GM19324 (cell line): ENCODE measurements at regions not wholly inside any gene's neighbourhood (a gene's known extent, or its start where the extent isn't known, plus 50 kb on each side); places are given as distances from the start of the nearest gene placed in this dataset.
"Not testable (repeated sequence)": the region's sequence is repeated elsewhere in the genome, so short reads cannot be mapped to it uniquely, and the experiment has no call there.

ENCODE experiments used
- ATAC-seq: cut with Tn5 transposase; IDR thresholded peaks from one replicate; pipeline ENCODE4 v1.9.1; 2021; ENCODE audit warnings: mild to moderate bottlenecking, moderate library complexity; ENCODE audit not compliant: unreplicated experiment, low FRiP score

GRCh38 chr7:65613644-65614289, 240.1 kb downstream of the ZNF92 start:
- ATAC-seq = not testable (repeated sequence)

- ATAC-seq = not testable (repeated sequence)
Observed at GRCh38 chr7:65616111-65616510, 242.5 kb downstream of the ZNF92 start.

DNA sequence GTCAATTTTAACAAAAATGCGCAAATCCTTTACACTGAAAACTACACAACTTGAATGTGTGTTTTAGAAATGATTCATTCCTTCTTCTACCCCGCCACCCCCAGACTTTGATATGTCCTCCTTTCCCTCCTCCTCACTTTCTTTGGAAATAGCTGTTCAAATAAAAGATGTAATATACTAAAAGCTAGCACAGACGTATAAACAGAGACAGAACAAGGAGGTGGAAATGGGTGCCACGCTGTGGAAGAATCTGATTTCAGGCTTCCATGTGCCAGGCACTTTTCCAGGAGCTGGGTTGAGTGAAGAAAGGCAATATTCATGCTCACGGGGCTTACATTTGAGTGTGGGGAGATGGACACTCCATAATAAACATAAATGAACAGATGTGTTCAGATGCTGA, 246.6 kb downstream of the ZNF92 start:
- not testable (repeated sequence) for ATAC-seq

GRCh38 chr7:65621580-65622201, 248.0 kb downstream of the ZNF92 start:
- peak; percentile 59 for ATAC-seq

- ATAC-seq = not testable (repeated sequence)
Observed at GRCh38 chr7:65631236-65631635, 241.6 kb upstream of the VKORC1L1 start.

- not testable (repeated sequence) for ATAC-seq
Observed at GRCh38 chr7:65633587-65634404, 239.1 kb upstream of the VKORC1L1 start.

- not testable (repeated sequence) for ATAC-seq
Observed at GRCh38 chr7:65638918-65639317, 234.0 kb upstream of the VKORC1L1 start.

- ATAC-seq = not testable (repeated sequence)
Observed at GRCh38 chr7:65639717-65640116, 233.2 kb upstream of the VKORC1L1 start.

DNA sequence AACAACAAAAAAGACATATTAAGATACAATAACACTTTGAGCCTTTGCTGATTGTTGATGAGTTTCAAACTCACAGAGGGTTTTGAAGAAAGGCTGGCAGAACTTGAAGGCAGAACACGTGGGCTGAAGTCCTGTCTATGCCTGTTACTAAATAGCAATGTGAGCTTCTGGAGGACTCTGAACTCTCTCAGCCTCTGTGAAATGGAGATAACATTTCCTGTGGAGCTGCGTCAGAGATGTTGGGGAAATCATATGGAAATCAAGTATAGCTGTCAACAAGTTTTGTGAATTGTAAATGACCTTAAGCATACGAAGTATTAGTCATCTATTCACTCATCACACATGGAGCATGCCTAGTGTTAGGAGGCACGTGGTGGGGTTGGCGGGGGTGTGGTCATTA, 229.4 kb upstream of the VKORC1L1 start:
- ATAC-seq = not testable (repeated sequence)

DNA sequence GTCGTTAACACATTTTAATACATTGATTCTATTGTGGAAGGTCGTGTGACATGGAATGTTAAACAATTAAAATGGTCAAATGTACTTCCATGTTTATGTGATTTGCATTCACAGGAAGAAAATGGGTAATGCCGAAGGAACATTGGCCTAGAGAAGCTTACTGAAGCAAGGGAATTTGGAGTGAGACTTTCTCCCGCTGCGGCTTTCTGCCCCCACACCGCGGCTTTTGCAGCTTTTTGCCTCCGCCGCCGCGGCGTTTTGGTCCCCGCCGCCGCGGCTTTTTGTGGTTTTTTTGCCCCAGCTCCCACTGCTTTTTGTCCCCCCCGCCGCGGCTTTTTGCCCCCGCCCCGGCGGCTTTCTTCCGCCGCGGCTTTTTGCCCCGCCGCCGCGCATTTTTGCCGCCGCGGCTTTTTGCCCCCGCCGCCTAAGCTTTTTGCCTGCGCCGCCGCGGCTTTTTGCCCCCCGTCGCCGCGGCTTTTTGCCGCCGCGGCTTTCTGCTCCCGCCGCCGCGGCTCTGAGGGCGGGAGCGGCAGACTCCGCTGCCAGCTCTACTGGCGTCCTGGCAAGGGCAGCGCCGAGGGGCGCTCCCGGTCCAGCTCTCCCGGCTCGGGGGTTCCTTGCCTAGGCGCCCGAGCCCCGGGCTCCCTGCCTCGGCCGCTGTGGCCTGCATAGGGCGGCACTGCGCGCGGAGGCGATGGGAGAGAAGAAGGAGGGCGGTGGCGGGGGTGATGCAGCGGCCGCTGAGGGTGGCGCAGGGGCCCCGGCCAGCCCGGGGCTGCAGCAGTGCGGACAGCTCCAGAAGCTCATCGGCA, 225.5 kb upstream of the VKORC1L1 start:
- not testable (repeated sequence) for ATAC-seq

GRCh38 chr7:65651174-65651573, 221.7 kb upstream of the VKORC1L1 start:
- ATAC-seq = not testable (repeated sequence)

GRCh38 chr7:65651826-65652592, 220.9 kb upstream of the VKORC1L1 start:
- ATAC-seq = not testable (repeated sequence)

GRCh38 chr7:65652669-65653068, 220.2 kb upstream of the VKORC1L1 start:
- ATAC-seq = not testable (repeated sequence)

GRCh38 chr7:65656494-65657188, 216.2 kb upstream of the VKORC1L1 start:
- not testable (repeated sequence) for ATAC-seq

DNA sequence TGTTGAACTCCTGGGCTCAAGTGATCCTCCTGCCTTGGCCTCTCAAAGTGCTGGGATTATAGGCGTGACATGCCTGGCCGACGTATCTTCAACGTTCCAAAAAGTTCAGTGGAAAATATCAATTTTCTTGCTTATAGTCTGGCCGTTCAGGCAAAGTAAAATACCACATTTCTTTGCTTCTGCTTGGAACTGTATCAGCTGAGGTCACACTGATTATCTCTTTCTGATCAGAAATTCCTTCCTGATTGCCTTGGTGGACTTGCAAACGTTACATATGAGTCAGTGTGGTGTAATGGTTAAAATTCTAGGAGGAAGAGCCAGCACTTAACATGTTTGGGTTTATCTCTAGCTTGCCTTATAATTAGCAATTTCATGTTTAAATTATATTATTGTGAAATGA, 189.5 kb upstream of the VKORC1L1 start:
- not testable (repeated sequence) for ATAC-seq

GRCh38 chr7:65699026-65699714, 173.7 kb upstream of the VKORC1L1 start:
- ATAC-seq = not testable (repeated sequence)

- ATAC-seq = not testable (repeated sequence)
Observed at GRCh38 chr7:65699715-65700356, 173.0 kb upstream of the VKORC1L1 start.
